A673 (cell line): ENCODE measurements at regions not wholly inside any gene's neighbourhood (a gene's known extent, or its start where the extent isn't known, plus 50 kb on each side); places are given as distances from the start of the nearest gene placed in this dataset.

Experiments
- CTCF ChIP-seq: fragments of 300-800, 200-600 bp; sonication (generic); conservative IDR thresholded peaks from 2 replicates; pipeline ENCODE4 v1.5.1; 2017; ENCODE audit warnings: low read depth, mild to moderate bottlenecking, antibody characterized with exemption, low read length, moderate library complexity, mixed read lengths
- EZH2 ChIP-seq: fragments of 200-600 bp; sonication (generic); IDR thresholded peaks from 2 replicates; pipeline ENCODE4 v1.6.1; 2017; ENCODE audit warnings: borderline replicate concordance, low read depth, mild to moderate bottlenecking, mixed read lengths, antibody characterized with exemption, low read length; ENCODE audit not compliant: poor library complexity, severe bottlenecking

- no peak for TF ChIP-seq EZH2
- TF ChIP-seq CTCF: no peak
Measured at GRCh38 chr1:177863796-177864195, 106.1 kb downstream of the SEC16B start.
